Muscle of leg (tissue), 3 donors: ENCODE measurements at regions not wholly inside any gene's neighbourhood (a gene's known extent, or its start where the extent isn't known, plus 50 kb on each side); places are given as distances from the start of the nearest gene placed in this dataset.
A peak's percentile ranks its signal among the peaks of the same experiment; 100 is the strongest.

Experiments
- DNase-seq: peaks from one replicate; pipeline ENCODE4 v3.0.0; 2013
- H3K27ac ChIP-seq: one replicate; pipeline ENCODE4 v1.5.1; 2013; ENCODE audit warnings: mild to moderate bottlenecking, low read length, control low read depth
- H3K27me3 ChIP-seq: one replicate; pipeline ENCODE4 v1.6.1; 2013; ENCODE audit warnings: low read length; ENCODE audit not compliant: control insufficient read depth, insufficient read depth
- H3K36me3 ChIP-seq: one replicate; pipeline ENCODE4 v1.6.1; 2013; ENCODE audit warnings: low read length; ENCODE audit not compliant: control insufficient read depth, insufficient read depth
- H3K4me1 ChIP-seq: one replicate; pipeline ENCODE4 v1.6.1; 2013; ENCODE audit warnings: low read length; ENCODE audit not compliant: control insufficient read depth, insufficient read depth
- H3K4me3 ChIP-seq: one replicate; pipeline ENCODE4 v1.5.1; 2013; ENCODE audit warnings: low read length, control low read depth
- H3K9me3 ChIP-seq: replicated peaks from 2 replicates; pipeline ENCODE4 v1.6.1; 2013; ENCODE audit warnings: low read depth, low read length; ENCODE audit not compliant: control insufficient read depth
- WGBS: methylation state at CpG from one replicate; pipeline ENCODE4 v1.1.5; 2013; ENCODE audit warnings: missing lambda C conversion rate; ENCODE audit not compliant: insufficient coverage; 5-methylcytosine and 5-hydroxymethylcytosine counted together

- no peaks in the 10 kb centered on the region for H3K9me3 ChIP-seq
- H3K4me3 ChIP-seq = no peak overlapping the region
- H3K4me1 ChIP-seq = no peaks in the 10 kb centered on the region
- no peaks in the 10 kb centered on the region for H3K27me3 ChIP-seq
- WGBS = 40% methylated on average over 3 of the region's 3 CpGs
- H3K27ac ChIP-seq = no peak overlapping the region
- peak; percentile 19 for DNase-seq
- no peaks in the 10 kb centered on the region for H3K36me3 ChIP-seq
These were observed 412.7 kb downstream of the UTRN start for GRCh38 chr6:144697801-144698200.

- no peak for DNase-seq
- Histone ChIP-seq H3K27ac (no peak overlapping the region), H3K4me3 (no peak overlapping the region), H3K36me3 (peaks cover 2% of the 10 kb centered on the region), H3K4me1 (no peaks in the 10 kb centered on the region), H3K9me3 (no peaks in the 10 kb centered on the region), H3K27me3 (no peaks in the 10 kb centered on the region)
- 100% methylated on average over 1 of the region's 1 CpG for WGBS
These were observed 417.6 kb downstream of the UTRN start for GRCh38 chr6:144702781-144703180.

DNA sequence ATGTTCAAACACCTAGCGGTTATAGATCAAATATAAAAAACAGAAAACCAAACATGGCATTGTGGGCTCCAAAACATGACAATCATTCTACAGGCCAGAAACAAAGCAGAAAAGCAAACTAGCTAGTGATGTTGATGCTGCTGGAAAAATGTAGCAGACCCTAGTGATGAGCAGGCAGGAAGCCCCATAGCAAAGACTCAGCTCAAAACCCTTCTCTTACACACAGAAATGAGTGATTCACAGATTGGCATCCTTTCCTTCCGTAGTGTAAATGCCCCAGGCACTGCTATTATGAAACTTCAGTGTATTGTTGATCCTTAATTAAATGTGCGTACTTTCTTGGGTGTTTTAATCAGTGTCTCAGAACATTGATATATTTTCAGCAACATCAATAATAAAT, 425.1 kb downstream of the UTRN start:
- Histone ChIP-seq H3K27me3 (no peaks in the 10 kb centered on the region), H3K4me1 (no peaks in the 10 kb centered on the region), H3K36me3 (no peaks in the 10 kb centered on the region), H3K9me3 (no peaks in the 10 kb centered on the region), H3K27ac (no peak overlapping the region), H3K4me3 (no peak overlapping the region)
- WGBS = no CpG with 5 or more reads among the region's 3 CpGs
- DNase-seq = no peak

GRCh38 chr6:144711661-144712060, 426.5 kb downstream of the UTRN start:
- no peak overlapping the region for H3K27ac ChIP-seq
- no CpG with 5 or more reads among the region's 2 CpGs for WGBS
- H3K4me1 ChIP-seq = no peaks in the 10 kb centered on the region
- H3K4me3 ChIP-seq = no peak overlapping the region
- DNase-seq = no peak
- no peaks in the 10 kb centered on the region for H3K9me3 ChIP-seq
- no peaks in the 10 kb centered on the region for H3K27me3 ChIP-seq
- H3K36me3 ChIP-seq = no peaks in the 10 kb centered on the region

GRCh38 chr6:144712541-144712940, 427.4 kb downstream of the UTRN start:
- Histone ChIP-seq H3K36me3 (no peaks in the 10 kb centered on the region), H3K27ac (no peak overlapping the region), H3K4me1 (no peaks in the 10 kb centered on the region), H3K4me3 (no peak overlapping the region), H3K27me3 (no peaks in the 10 kb centered on the region), H3K9me3 (no peaks in the 10 kb centered on the region)
- DNase-seq = no peak
- WGBS = 25% methylated on average over 1 of the region's 1 CpG

DNA sequence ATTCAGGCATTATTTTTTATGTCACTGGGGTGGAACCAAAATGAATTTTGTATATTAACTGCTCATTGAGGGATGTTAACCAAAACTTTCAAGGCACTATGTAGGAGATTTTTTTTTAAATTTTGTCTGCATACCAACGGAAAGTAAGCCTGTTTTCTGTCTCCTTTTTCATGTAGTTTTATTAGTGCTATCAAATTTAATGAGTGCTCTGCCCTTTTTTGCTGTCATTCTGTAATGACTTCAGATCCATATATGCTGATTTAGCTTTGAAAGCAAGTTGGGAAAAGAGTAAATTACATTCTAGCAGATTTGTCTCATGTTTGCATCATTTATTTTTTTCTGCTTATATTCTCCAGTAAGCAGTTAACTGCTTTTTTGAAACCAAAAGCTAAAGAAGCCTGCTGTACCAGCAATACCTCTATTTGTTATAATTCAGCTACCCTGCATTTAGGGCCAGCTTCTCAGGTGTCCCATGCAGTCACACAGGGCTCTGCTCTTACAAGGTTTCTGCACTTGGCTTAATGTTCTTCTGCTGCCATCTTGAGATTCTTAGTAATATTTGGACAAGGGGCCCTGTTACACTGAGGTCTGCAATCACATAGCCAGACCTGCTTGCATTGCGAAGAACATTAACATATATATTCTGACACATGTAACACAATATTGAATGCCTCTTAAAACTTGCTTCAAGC, 429.0 kb downstream of the UTRN start:
- H3K4me3 ChIP-seq = no peak overlapping the region
- peaks cover 6% of the 10 kb centered on the region for H3K36me3 ChIP-seq
- H3K9me3 ChIP-seq = no peaks in the 10 kb centered on the region
- H3K27me3 ChIP-seq = no peaks in the 10 kb centered on the region
- no peak overlapping the region for H3K27ac ChIP-seq
- no peak for DNase-seq
- no peaks in the 10 kb centered on the region for H3K4me1 ChIP-seq
- no CpG with 5 or more reads among the region's 2 CpGs for WGBS

DNA sequence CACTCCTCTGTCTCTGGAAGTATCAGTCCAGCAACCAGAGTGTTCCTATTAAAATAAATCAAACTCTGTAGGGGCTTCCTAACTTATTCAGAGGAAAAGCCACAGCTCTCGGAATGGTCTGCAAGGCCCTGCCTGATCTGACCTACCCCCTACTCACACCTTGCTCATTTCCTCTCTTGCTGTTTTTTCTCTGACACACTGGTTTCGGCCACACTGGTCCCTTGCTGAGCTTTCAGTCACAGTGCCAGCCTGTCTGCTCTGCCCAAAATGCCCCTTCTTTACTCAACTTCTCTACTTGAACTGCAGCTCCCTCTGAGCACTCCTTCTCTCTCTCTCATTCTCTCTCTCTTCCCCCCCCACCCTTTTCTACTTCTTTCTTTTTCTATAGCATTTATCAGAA, 430.2 kb downstream of the UTRN start:
- Histone ChIP-seq H3K4me3 (no peak overlapping the region), H3K4me1 (no peaks in the 10 kb centered on the region), H3K9me3 (no peaks in the 10 kb centered on the region), H3K27ac (no peak overlapping the region), H3K36me3 (peaks cover 8% of the 10 kb centered on the region), H3K27me3 (no peaks in the 10 kb centered on the region)
- no peak for DNase-seq
- 92% methylated on average over 2 of the region's 2 CpGs for WGBS

- no peak overlapping the region for H3K4me3 ChIP-seq
- H3K4me1 ChIP-seq = no peaks in the 10 kb centered on the region
- no peaks in the 10 kb centered on the region for H3K27me3 ChIP-seq
- H3K27ac ChIP-seq = no peak overlapping the region
- peaks cover 8% of the 10 kb centered on the region for H3K36me3 ChIP-seq
- WGBS = no CpG with 5 or more reads among the region's 2 CpGs
- no peak for DNase-seq
- no peaks in the 10 kb centered on the region for H3K9me3 ChIP-seq
These were observed 433.3 kb downstream of the UTRN start for GRCh38 chr6:144718431-144718830.

DNA sequence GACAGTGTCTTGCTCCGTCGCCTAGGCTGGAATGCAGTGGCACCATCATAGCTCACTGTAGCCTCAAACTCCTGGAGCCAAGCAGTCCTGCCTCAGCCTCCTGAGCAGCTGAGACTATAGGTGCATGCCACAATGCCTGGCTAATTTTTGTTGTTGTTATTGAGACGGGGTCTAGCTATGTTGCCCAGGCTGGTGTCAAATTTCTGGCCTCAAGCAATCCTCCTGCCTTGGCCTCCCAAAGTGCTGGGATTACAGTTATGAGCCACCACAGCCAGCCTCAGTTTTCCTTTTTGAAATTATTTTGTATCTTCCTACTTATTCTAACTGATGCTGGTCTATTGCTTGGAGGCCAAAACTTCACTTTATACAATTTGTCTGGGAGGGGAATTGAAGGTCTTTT, 436.1 kb downstream of the UTRN start:
- Histone ChIP-seq H3K4me1 (no peaks in the 10 kb centered on the region), H3K36me3 (peaks cover 10% of the 10 kb centered on the region), H3K9me3 (no peaks in the 10 kb centered on the region), H3K27ac (no peak overlapping the region), H3K4me3 (no peak overlapping the region), H3K27me3 (no peaks in the 10 kb centered on the region)
- DNase-seq = no peak
- WGBS = 100% methylated on average over 2 of the region's 3 CpGs

GRCh38 chr6:144722154-144722737, 437.1 kb downstream of the UTRN start:
- Histone ChIP-seq H3K27ac (no peak overlapping the region), H3K4me3 (no peak overlapping the region), H3K4me1 (no peaks in the 10 kb centered on the region), H3K27me3 (no peaks in the 10 kb centered on the region), H3K36me3 (peaks cover 11% of the 10 kb centered on the region), H3K9me3 (no peaks in the 10 kb centered on the region)
- DNase-seq = no peak
- no CpG with 5 or more reads among the region's 3 CpGs for WGBS

- Histone ChIP-seq H3K4me1 (no peaks in the 10 kb centered on the region), H3K27me3 (no peaks in the 10 kb centered on the region), H3K36me3 (peaks cover 9% of the 10 kb centered on the region), H3K27ac (no peak overlapping the region), H3K9me3 (no peaks in the 10 kb centered on the region), H3K4me3 (no peak overlapping the region)
- DNase-seq = no peak
These were observed 437.8 kb downstream of the UTRN start for GRCh38 chr6:144722925-144723324.
